Right forelimb (tissue), 1 donor: ENCODE measurements at regions not wholly inside any gene's neighbourhood (a gene's known extent, or its start where the extent isn't known, plus 50 kb on each side); places are given as distances from the start of the nearest gene placed in this dataset.
"Not testable (repeated sequence)": the region's sequence is repeated elsewhere in the genome, so short reads cannot be mapped to it uniquely, and the experiment has no call there.

Source experiments
- DNase-seq: peaks from one replicate; pipeline ENCODE4 v3.0.0-alpha.2; 2018

DNA sequence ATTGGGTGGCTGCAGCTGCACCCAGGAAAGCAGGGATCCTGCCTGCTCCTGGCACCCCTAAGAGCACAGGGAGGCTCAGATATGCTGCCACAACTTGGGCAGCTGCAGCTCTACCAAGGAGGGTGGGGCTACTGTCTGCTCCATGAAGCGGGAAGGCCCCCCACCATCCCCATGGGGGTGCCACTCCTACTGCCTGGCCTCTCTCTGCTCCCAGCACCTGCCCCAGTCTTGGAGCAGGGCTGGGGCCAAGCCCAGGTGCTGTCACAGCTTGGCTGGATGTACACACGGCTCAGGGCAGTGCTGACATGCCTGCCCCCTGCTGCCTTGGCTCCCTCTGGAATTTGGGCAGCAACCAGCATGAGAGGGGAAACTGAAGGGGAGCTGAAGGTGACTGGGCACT, 214.7 kb upstream of the PLPPR1 start:
- no peak for DNase-seq

DNA sequence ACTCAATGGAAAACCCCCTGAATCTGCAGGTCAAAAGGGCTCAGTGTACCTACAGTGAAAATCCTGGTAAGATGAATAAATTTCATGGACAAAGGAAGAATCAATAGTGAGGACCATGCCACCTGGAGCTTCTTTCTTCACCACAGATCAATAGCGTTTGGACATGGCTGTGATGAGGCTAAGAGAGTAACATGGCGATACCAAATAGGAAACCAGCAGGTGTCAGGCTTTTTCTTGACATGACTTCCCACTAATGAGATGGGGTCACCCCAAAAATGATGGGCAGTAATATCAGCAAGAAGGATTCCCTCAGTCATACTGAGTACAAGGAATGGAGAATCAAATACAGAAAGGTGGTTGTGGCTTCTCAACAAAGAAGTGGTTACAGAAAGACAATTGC, 208.5 kb upstream of the PLPPR1 start:
- DNase-seq: no peak

DNA sequence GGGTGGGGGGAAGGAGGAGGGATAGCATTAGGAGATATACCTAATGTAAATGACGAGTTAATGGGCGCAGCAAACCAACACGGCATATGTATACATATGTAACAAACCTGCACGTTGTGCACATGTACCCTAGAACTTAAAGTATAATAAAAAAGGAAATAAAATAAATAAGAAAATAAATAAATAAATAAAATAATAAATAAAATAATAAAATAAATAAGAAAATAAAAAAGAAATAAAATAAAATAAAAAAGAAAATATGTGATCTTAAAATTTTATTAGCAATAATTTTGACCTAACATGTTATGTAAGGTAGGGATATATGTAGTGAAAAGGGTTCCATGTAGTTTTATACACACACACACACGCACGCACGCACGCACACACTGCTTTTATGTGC, 195.5 kb upstream of the PLPPR1 start:
- DNase-seq: not testable (repeated sequence)

DNA sequence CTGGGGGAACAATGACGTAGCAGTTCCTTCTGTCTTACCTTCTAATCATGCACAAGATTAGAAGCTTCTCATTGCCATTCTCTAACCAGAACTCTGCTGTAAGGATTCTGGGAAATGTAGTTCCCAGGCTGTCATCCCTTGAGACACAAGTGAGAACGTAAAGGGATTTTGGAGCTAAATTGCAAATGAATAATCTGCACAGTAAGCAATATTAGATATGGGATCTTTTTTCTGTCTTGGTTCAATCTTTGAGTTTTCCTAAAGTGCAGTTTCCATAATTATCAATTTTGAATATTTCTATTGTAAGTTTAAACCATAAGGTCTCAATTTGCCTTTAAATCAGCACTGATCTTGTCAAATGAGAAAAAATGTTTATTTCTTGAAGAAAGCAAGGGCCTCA, 189.7 kb upstream of the PLPPR1 start:
- no peak for DNase-seq

DNA sequence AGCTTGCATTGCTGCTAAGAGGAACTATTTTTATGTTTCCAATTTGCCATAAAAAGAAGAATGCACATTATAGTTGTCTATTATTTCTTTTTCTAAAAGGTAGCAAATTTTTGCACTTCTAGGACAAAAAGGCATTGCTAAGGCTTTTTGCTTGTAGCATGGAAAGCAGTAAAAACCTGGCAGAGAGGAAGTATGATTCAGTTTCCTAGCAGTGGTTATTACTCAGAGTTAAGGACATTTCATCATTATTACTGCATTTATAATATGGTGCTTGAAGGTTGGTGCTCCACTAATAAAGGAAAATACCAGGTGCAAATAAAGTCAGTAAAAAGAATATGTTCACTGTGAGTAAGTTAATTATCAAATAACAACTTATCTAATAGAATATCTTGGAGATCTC, 179.8 kb upstream of the PLPPR1 start:
- no peak for DNase-seq

GRCh38 chr9:100852088-100852487, 176.4 kb upstream of the PLPPR1 start:
- DNase-seq: no peak

GRCh38 chr9:100856238-100856637, 172.3 kb upstream of the PLPPR1 start:
- DNase-seq: no peak

- no peak for DNase-seq
These were observed 163.4 kb upstream of the PLPPR1 start for GRCh38 chr9:100865111-100865510.

DNA sequence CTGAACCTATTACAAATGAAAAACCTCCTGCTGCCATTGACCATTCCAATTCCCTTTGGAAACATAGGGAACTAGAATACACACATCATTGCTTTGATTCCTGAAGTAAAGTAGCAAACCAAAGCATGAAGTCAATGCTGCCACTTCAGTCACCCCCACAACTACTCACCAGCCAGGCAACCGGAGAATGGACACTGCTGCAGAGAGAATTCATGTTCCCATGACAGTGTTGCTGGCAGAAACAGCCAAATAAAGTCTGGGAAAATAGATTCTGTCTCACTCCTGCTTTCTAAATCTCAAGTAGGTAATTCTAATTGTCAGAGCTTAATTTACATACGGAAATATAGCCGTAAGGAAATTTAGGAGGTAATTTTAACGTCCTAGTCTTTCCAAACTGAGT, 162.9 kb upstream of the PLPPR1 start:
- DNase-seq: no peak

DNA sequence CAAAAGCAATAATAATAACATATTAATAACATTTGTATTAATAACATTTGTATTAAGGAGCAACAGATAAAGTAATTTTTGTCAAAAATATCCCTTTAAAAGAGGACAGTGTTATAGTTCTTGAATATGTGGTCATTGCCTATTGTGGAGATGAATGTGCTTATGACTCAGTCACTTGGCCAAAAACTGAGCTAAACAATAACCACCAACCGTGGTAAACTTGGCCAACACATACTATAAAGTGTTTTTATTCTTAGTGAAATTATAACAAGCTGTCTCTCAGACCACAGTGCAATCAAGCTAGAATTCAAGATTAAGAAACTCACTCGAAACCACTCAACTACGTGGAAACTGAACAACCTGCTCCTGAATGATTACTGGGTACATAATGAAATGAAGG, 159.2 kb upstream of the PLPPR1 start:
- DNase-seq: no peak

DNA sequence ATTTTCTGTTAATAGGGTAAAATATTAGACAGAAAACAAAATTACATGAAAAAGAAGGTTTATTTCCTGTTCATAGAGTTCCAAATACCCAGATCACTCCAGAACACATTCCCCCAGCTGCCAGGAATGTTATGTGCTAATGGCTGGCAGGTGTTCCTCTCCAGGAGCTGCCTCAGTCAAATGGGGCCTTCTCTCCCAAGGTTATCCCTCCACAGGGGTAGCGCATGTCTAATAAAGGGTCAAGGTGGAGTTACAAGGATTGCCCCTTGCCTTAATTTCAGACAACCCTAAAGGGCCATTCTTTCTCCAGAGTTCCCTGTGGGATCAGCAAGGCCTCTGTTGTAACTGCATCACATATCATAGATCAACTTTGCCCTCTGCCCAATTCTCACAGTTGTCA, 148.6 kb upstream of the PLPPR1 start:
- DNase-seq: no peak

DNA sequence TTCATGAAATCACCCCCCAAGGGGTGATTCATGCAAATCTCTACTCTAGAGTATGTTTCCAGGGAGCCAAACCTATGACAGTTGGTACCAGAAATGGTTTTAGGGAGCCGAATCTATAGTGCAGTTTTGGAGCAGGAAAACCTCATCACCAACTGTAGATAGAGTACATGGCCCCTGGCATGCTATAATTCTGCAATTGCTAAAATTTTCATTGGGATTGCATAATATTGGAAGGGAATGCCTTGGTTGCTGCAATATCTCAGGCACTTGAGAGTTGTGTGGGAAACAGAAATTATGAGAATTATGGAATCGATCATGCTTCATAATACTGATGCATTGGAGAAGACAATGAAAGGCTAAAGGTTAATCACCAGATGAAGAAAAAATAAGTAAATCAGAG, 148.2 kb upstream of the PLPPR1 start:
- no peak for DNase-seq

DNA sequence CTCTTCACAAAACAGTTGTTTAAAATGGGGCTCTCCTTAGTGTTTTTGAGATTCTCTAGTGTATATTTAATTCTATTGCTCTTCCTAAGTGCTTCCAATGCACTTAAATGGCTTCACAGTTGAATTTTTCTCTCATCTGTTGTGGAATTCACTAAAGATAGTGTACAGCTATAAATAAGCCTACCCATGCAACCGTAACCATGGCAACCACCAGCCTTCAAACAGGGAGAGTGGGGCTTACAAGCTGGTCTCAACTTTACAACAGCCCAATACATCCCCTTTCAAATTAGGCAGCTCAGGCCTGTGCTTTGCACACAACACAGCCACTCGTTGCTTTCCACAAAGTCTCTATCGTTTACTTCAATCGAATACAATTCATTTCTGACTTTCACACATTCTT, 144.0 kb upstream of the PLPPR1 start:
- no peak for DNase-seq

GRCh38 chr9:100890321-100890720, 138.2 kb upstream of the PLPPR1 start:
- no peak for DNase-seq

GRCh38 chr9:100911273-100911672, 117.3 kb upstream of the PLPPR1 start:
- no peak for DNase-seq

- no peak for DNase-seq
These were observed 115.3 kb upstream of the PLPPR1 start for GRCh38 chr9:100913257-100913656.

- DNase-seq: no peak
These were observed 114.3 kb upstream of the PLPPR1 start for GRCh38 chr9:100914266-100914665.

DNA sequence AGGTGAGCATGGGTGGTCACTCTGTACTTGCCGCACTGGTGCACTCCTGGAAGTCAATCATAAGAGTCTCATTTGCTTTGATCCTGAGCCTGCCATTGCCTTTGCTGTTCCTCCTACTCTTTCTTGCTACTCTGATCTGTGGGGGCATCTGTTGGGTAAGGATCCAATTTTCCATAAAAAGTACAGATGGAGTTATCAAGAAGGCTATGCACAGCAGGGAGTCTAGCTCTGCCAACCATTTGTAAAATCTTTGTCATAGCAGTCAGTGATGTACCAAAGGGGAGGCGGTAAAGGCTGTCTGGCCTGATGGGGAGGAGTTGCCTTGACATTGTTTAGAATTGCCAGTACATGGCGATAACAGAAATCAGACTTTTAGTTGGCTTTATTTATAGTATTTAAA, 109.0 kb upstream of the PLPPR1 start:
- DNase-seq: no peak

GRCh38 chr9:100926366-100926765, 102.2 kb upstream of the PLPPR1 start:
- no peak for DNase-seq

DNA sequence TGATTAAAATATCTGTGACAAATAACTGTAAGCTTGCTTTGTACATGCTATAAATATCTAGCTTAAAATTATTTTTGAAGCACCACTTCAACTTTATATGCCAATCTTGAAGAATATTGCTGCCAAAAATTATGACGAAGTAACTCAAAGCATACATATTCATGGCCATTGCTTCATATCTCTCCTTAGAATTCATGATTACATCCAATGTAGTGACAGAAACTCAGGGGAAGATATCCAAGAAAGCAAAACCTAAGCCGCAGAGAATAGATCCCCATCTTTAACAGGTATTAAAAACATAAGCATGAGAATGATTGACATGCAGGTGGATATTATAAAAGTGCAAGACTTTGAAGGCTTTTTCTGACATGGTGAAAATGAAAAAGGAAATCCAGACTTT, 100.8 kb upstream of the PLPPR1 start:
- DNase-seq: no peak

DNA sequence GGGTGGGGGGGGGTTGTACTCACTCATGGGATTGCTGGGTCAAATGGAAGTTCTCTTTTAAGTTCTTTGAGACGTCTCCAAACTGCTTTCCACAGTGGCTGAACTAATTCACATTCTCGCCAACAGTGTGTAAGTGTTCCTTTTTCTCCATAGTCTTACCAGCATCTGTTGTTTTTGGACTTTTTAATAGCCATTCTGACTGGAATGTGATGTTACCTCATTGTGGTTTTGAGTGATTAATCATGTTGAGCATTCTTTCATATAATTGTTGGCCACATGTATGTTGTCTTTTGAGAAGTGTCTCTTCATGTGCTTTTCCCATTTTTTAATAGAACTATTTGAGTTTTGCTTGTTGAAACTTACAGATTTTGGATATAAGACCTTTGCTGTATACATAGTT, 94.9 kb upstream of the PLPPR1 start:
- no peak for DNase-seq

- DNase-seq: no peak
These were observed 91.1 kb upstream of the PLPPR1 start for GRCh38 chr9:100937382-100937781.

- no peak for DNase-seq
These were observed 90.0 kb upstream of the PLPPR1 start for GRCh38 chr9:100938507-100938906.

GRCh38 chr9:100939636-100940035, 88.9 kb upstream of the PLPPR1 start:
- DNase-seq: no peak

GRCh38 chr9:100959226-100959625, 69.3 kb upstream of the PLPPR1 start:
- DNase-seq: no peak
